Heart right ventricle (tissue), 16 donors: ENCODE measurements at regions not wholly inside any gene's neighbourhood (a gene's known extent, or its start where the extent isn't known, plus 50 kb on each side); places are given as distances from the start of the nearest gene placed in this dataset.

Source experiments
- ATAC-seq, 8 donors: fragments of 200-7000 bp; cut with Tn5 transposase; one replicate each; pipeline ENCODE4 v1.9.1; 2020; ENCODE audit warnings: mild to moderate bottlenecking in 8 of 8, moderate library complexity in 8 of 8, moderate number of reproducible peaks in 1 of 8
- DNase-seq, 2 donors: peaks; one replicate each; pipeline ENCODE4 v3.0.0-alpha.2; 2020
- H3K27ac ChIP-seq, 10 donors: fragments of 200-600 bp; sonication (generic) in 2 of 10; one replicate each; pipeline versions ENCODE4 v1.5.0 to v1.8.0; 2020 to 2022; ENCODE audit warnings: mild to moderate bottlenecking in 3 of 10
- H3K27me3 ChIP-seq, 7 donors: fragments of 200-600 bp; one replicate each; pipeline ENCODE4 v1.8.0; 2021 to 2022; ENCODE audit warnings: mild to moderate bottlenecking in 2 of 7
- H3K36me3 ChIP-seq, 9 donors: fragments of 200-600 bp; sonication (generic) in 1 of 9; one replicate each; pipeline versions ENCODE4 v1.5.0 to v1.8.0; 2020 to 2022; ENCODE audit warnings: mild to moderate bottlenecking in 2 of 9
- H3K4me1 ChIP-seq, 9 donors: fragments of 200-600 bp; sonication (generic) in 1 of 9; one replicate each; pipeline versions ENCODE4 v1.5.0 to v1.8.0; 2020 to 2022; ENCODE audit warnings: mild to moderate bottlenecking in 4 of 9
- H3K4me3 ChIP-seq, 10 donors: fragments of 200-600 bp; sonication (generic) in 2 of 10; one replicate each; pipeline versions ENCODE4 v1.5.0 to v1.8.0; 2020 to 2022; ENCODE audit warnings: mild to moderate bottlenecking in 7 of 10, moderate library complexity in 2 of 10
- H3K9me3 ChIP-seq, 11 donors: fragments of 200-600 bp in 10 of 11; sonication (generic) in 2 of 11; one replicate each; pipeline versions ENCODE4 v1.5.0 to v1.8.0; 2013 to 2022; ENCODE audit warnings: mild to moderate bottlenecking in 2 of 11, control low read depth in 1 of 11, moderate library complexity in 1 of 11
- CTCF ChIP-seq, 9 donors: fragments of 200-600 bp; sonication (generic) in 2 of 9; IDR thresholded peaks; one replicate each; pipeline versions ENCODE4 v1.5.0 to v1.8.0; 2021 to 2022; ENCODE audit warnings: antibody characterized with exemption in 9 of 9, mild to moderate bottlenecking in 5 of 9, moderate library complexity in 1 of 9
- WGBS, 2 donors: extraction: QIAGEN DNeasy Blood & Tissue Kit; methylation state at CpG; one replicate each; pipeline ENCODE4 v1.1.7; 2013; ENCODE audit warnings: inconsistent platforms in 1 of 2; 5-methylcytosine and 5-hydroxymethylcytosine counted together
- intact Hi-C, 10 donors: fragments of 100-400 bp; cut with DNase I; formaldehyde crosslinking; loops; one replicate each; pipeline versions ENCODE4 v1.11.1 to v1.14.2; 2022
- donor health status: Arrhythmogenic right ventricular cardiomyopathy.
- donor health status: ischemic (EF 13 %, LVEDD 7.1; RV severe dilation, severe dysfunction).
- donor health status: healthy with polysubstance abuse.
- donor health status: DM: no; HTN: yes; CAD: no.
- donor health status: DM: no; HTN: no; CAD: no.
- donor health status: ischemic (EF 25% LVEDD 6.9; RV normal size, moderate dysfunction).
- donor health status: ischemic (EF 25% LVEDD 5.7; RV mildly dilated, moderate dysfunction).
- donor health status: healthy.
- donor health status: DM: yes; HTN: yes; CAD: no.
- donor health status: Ischemic cardiomyopathy.
- donor health status: ischemic (EF 35%, LVEDD 5.7; RV mildly dilated, moderate dysfunction).
- donor health status: nonischemic (EF 11% LVEDD 7.7; RV severe dilation, severe dysfunction).
- donor health status: DM: yes; HTN: yes; CAD: no.
- donor health status: PGD.
- donor health status: ischemic (EF 29% LVEDD 5.4; RV normal size, mild dysfunction).
- donor health status: nonischemic (EF 23%, LVEDD 6.1; RV moderate dilation, normal function).

- ATAC-seq (no peak), DNase-seq (no peak)
- H3K4me1 ChIP-seq: peaks cover 0 to 24% (median 4%) of the 10 kb centered on the region in 9 donors
- TF ChIP-seq CTCF (IDR thresholded peaks at IDR 0.05): no peak
- H3K4me3 ChIP-seq: no peak overlapping the region
- no peaks in the 10 kb centered on the region for H3K27me3 ChIP-seq
- no peak overlapping the region for H3K27ac ChIP-seq
- intact Hi-C loops: loop anchor here in 8 of 10 donors (2.0 to 10.0 kb wide), 6 partner anchors 688 to 1158 kb away; partner anchors contain the start of gene PRICKLE1 (in 6 of the 8)
- no peaks in the 10 kb centered on the region for H3K36me3 ChIP-seq
- no peaks in the 10 kb centered on the region for H3K9me3 ChIP-seq
Observed at GRCh38 chr12:43283206-43283605, 268.8 kb downstream of the ADAMTS20 start.

GRCh38 chr12:43282106-43282505 is 269.9 kb downstream of the ADAMTS20 start:
- intact Hi-C loops: loop anchor here in 8 of 10 donors (2.0 to 10.0 kb wide), 6 partner anchors 687 to 1157 kb away; partner anchors contain the start of gene PRICKLE1 (in 6 of the 8)
- no peak for DNase-seq
- H3K4me1 ChIP-seq: peaks cover 0 to 24% (median 4%) of the 10 kb centered on the region in 9 donors
- no peak overlapping the region for H3K4me3 ChIP-seq
- no peaks in the 10 kb centered on the region for H3K36me3 ChIP-seq
- TF ChIP-seq CTCF (IDR thresholded peaks at IDR 0.05): peak in 7 of 9 donors; percentile 16 to 67 (median 61)
- no peak overlapping the region for H3K27ac ChIP-seq
- no peaks in the 10 kb centered on the region for H3K9me3 ChIP-seq
- H3K27me3 ChIP-seq: no peaks in the 10 kb centered on the region
- ATAC-seq: peak in 2 of 8 donors; percentile 44 to 61

- Histone ChIP-seq H3K4me3 (no peak overlapping the region), H3K36me3 (no peaks in the 10 kb centered on the region), H3K4me1 (peaks cover 0 to 24% (median 4%) of the 10 kb centered on the region in 9 donors), H3K9me3 (no peaks in the 10 kb centered on the region), H3K27ac (no peak overlapping the region), H3K27me3 (no peaks in the 10 kb centered on the region)
- no peak for TF ChIP-seq CTCF (IDR thresholded peaks at IDR 0.05)
- intact Hi-C loops: loop anchor here in 8 of 10 donors (2.0 to 10.0 kb wide), 5 partner anchors 687 to 1157 kb away; partner anchors contain the start of gene PRICKLE1 (in 7 of the 8)
- 65 to 68% methylated on average over 3 of the region's 3 CpGs for WGBS, 2 donors
- DNase-seq (no peak), ATAC-seq (peak in 3 of 8 donors; percentile 41 to 54 (median 49))
Observed at GRCh38 chr12:43281563-43281962, 270.4 kb downstream of the ADAMTS20 start.

GRCh38 chr12:43278541-43278832 is 273.5 kb downstream of the ADAMTS20 start:
- Histone ChIP-seq H3K4me1 (peaks cover 0 to 11% (median 0%) of the 10 kb centered on the region in 9 donors), H3K9me3 (peaks cover 0 to 3% (median 0%) of the 10 kb centered on the region in 11 donors), H3K27me3 (no peaks in the 10 kb centered on the region), H3K4me3 (no peak overlapping the region), H3K27ac (no peak overlapping the region), H3K36me3 (no peaks in the 10 kb centered on the region)
- no peak for ATAC-seq
- intact Hi-C loops: loop anchor here in 1 of 10 donors (5.0 to 10.0 kb wide), 2 partner anchors 694 to 796 kb away; partner anchors contain the start of gene PRICKLE1
- no peak for DNase-seq
- TF ChIP-seq CTCF (IDR thresholded peaks at IDR 0.05): no peak
- 80 to 90% methylated on average over 3 of the region's 3 CpGs for WGBS, 2 donors
